Choroid plexus epithelial cell (primary cell): ENCODE measurements at regions not wholly inside any gene's neighbourhood (a gene's known extent, or its start where the extent isn't known, plus 50 kb on each side); places are given as distances from the start of the nearest gene placed in this dataset.

Source experiments
- DNase-seq: peaks from one replicate; pipeline ENCODE4 v3.0.0-alpha.2; 2010; ENCODE audit warnings: low read depth
- H3K4me3 ChIP-seq: 2 replicates; pipeline ENCODE4 v1.5.1; 2011; ENCODE audit warnings: low read depth, mild to moderate bottlenecking, control low read depth, low read length, moderate library complexity
- CTCF ChIP-seq: conservative IDR thresholded peaks from 2 replicates; pipeline ENCODE4 v1.5.1; 2011; ENCODE audit warnings: low read depth, mild to moderate bottlenecking, control low read depth, inconsistent platforms, low read length, moderate library complexity

GRCh38 chr3:159727506-159727905, 261.1 kb upstream of the IL12A start:
- no peak for DNase-seq
- TF ChIP-seq CTCF = no peak

GRCh38 chr3:159731254-159731653, 257.4 kb upstream of the IL12A start:
- DNase-seq = no peak
- TF ChIP-seq CTCF = no peak

More at GRCh38 chr3:159727506-159727905, 261.1 kb upstream of the IL12A start:
- no peak overlapping the region for H3K4me3 ChIP-seq

GRCh38 chr3:159732172-159733111, 256.2 kb upstream of the IL12A start:
- peak; percentile 15 for TF ChIP-seq CTCF
- DNase-seq = peak; percentile 89
- no peak overlapping the region for H3K4me3 ChIP-seq

More at GRCh38 chr3:159731254-159731653, 257.4 kb upstream of the IL12A start:
- no peak overlapping the region for H3K4me3 ChIP-seq

GRCh38 chr3:159733194-159733860, 255.3 kb upstream of the IL12A start:
- no peak for TF ChIP-seq CTCF
- no peak overlapping the region for H3K4me3 ChIP-seq
- peak; percentile 72 for DNase-seq

GRCh38 chr3:159734681-159735080, 254.0 kb upstream of the IL12A start:
- DNase-seq = no peak
- no peak overlapping the region for H3K4me3 ChIP-seq
- TF ChIP-seq CTCF = no peak

GRCh38 chr3:159739166-159739565, 249.5 kb upstream of the IL12A start:
- no peak overlapping the region for H3K4me3 ChIP-seq
- no peak for DNase-seq
- TF ChIP-seq CTCF = no peak

- H3K4me3 ChIP-seq = no peak overlapping the region
- DNase-seq = no peak
- TF ChIP-seq CTCF = no peak
These were observed 248.7 kb upstream of the IL12A start for GRCh38 chr3:159739969-159740368.
